Posterior cingulate gyrus (tissue), 11 donors: ENCODE measurements at regions not wholly inside any gene's neighbourhood (a gene's known extent, or its start where the extent isn't known, plus 50 kb on each side); places are given as distances from the start of the nearest gene placed in this dataset.
A peak's percentile ranks its signal among the peaks of the same experiment; 100 is the strongest.
"Not testable (repeated sequence)": the region's sequence is repeated elsewhere in the genome, so short reads cannot be mapped to it uniquely, and the experiment has no call there.

ENCODE experiments used
- DNase-seq, 10 donors: peaks; one replicate each; pipeline versions ENCODE4 v3.0.0 to v3.0.0-alpha.2; 2020 to 2021; ENCODE audit warnings: mixed read lengths in 3 of 10
- intact Hi-C: fragments of 100-400 bp; cut with DNase I; formaldehyde crosslinking; loops from one replicate; pipeline ENCODE4 v1.15.1; 2023

- DNase-seq, result no peak
- intact Hi-C loops, result no loop called here
Observed at GRCh38 chr5:39779831-39780230, 355.1 kb upstream of the DAB2 start.

GRCh38 chr5:39775797-39776365 lies 351.1 kb upstream of the DAB2 start:
- intact Hi-C loops, result no loop called here
- DNase-seq, result no peak

GRCh38 chr5:39775086-39775796 lies 350.5 kb upstream of the DAB2 start:
- intact Hi-C loops, result no loop called here

GRCh38 chr5:39774605-39775004 lies 349.8 kb upstream of the DAB2 start:
- no peak for DNase-seq

More at GRCh38 chr5:39775086-39775796, 350.5 kb upstream of the DAB2 start:
- DNase-seq, result no peak

GRCh38 chr5:39772307-39772706 lies 347.5 kb upstream of the DAB2 start:
- intact Hi-C loops, result no loop called here
- DNase-seq, result no peak

More at GRCh38 chr5:39774605-39775004, 349.8 kb upstream of the DAB2 start:
- intact Hi-C loops, result no loop called here

- intact Hi-C loops, result no loop called here
- DNase-seq, result no peak
Observed at GRCh38 chr5:39767916-39768315, 343.1 kb upstream of the DAB2 start.

GRCh38 chr5:39765366-39765765 lies 340.6 kb upstream of the DAB2 start:
- DNase-seq, result no peak
- intact Hi-C loops, result no loop called here

GRCh38 chr5:39762761-39763160 lies 338.0 kb upstream of the DAB2 start:
- intact Hi-C loops, result no loop called here

GRCh38 chr5:39761199-39761950 lies 336.6 kb upstream of the DAB2 start:
- intact Hi-C loops, result no loop called here
- DNase-seq, result no peak

More at GRCh38 chr5:39762761-39763160, 338.0 kb upstream of the DAB2 start:
- no peak for DNase-seq

GRCh38 chr5:39760385-39761198 lies 335.8 kb upstream of the DAB2 start:
- DNase-seq, result no peak
- intact Hi-C loops, result no loop called here

- intact Hi-C loops, result no loop called here
Observed at GRCh38 chr5:39759701-39760100, 334.9 kb upstream of the DAB2 start.

GRCh38 chr5:39758426-39758825 lies 333.6 kb upstream of the DAB2 start:
- intact Hi-C loops, result no loop called here
- DNase-seq, result no peak

More at GRCh38 chr5:39759701-39760100, 334.9 kb upstream of the DAB2 start:
- DNase-seq, result no peak

GRCh38 chr5:39757131-39757530 lies 332.4 kb upstream of the DAB2 start:
- DNase-seq, result no peak
- intact Hi-C loops, result no loop called here

GRCh38 chr5:39755986-39756385 lies 331.2 kb upstream of the DAB2 start:
- intact Hi-C loops, result no loop called here
- DNase-seq, result no peak

GRCh38 chr5:39755452-39755851 lies 330.7 kb upstream of the DAB2 start:
- no peak for DNase-seq
- intact Hi-C loops, result no loop called here

- intact Hi-C loops, DNase-seq: not testable (repeated sequence)
Observed at GRCh38 chr5:39753747-39754146, 329.0 kb upstream of the DAB2 start.

- no peak for DNase-seq
- intact Hi-C loops, result no loop called here
Observed at GRCh38 chr5:39750661-39751060, 325.9 kb upstream of the DAB2 start.

GRCh38 chr5:39742916-39743315 lies 318.1 kb upstream of the DAB2 start:
- intact Hi-C loops, result no loop called here
- DNase-seq, result no peak

- intact Hi-C loops, result no loop called here
- DNase-seq, result peak in 1 of 10 donors; percentile 77
Observed at GRCh38 chr5:39740404-39740803, 315.6 kb upstream of the DAB2 start.

GRCh38 chr5:39732166-39732565 lies 307.4 kb upstream of the DAB2 start:
- no peak for DNase-seq
- intact Hi-C loops, result no loop called here

GRCh38 chr5:39730699-39731098 lies 305.9 kb upstream of the DAB2 start:
- intact Hi-C loops, result no loop called here
- DNase-seq, result no peak
